Activated CD4-positive, CD25-positive, alpha-beta regulatory T cell treated with anti-CD3 and anti-CD28 coated beads, Interleukin-2, amount 50 U/mL, for 72 hours (primary cell): ENCODE measurements at regions not wholly inside any gene's neighbourhood (a gene's known extent, or its start where the extent isn't known, plus 50 kb on each side); places are given as distances from the start of the nearest gene placed in this dataset.
"Not testable (repeated sequence)": the region's sequence is repeated elsewhere in the genome, so short reads cannot be mapped to it uniquely, and the experiment has no call there.

Experiments
- DNase-seq: peaks from one replicate; pipeline ENCODE4 v3.0.0; 2021

GRCh38 chr7:112930787-112931186 is 140.6 kb upstream of the TMEM168 start:
- DNase-seq: no peak

- no peak for DNase-seq
Measured at GRCh38 chr7:112929421-112929820, 139.2 kb upstream of the TMEM168 start.

GRCh38 chr7:112926018-112926417 is 135.8 kb upstream of the TMEM168 start:
- DNase-seq: no peak

GRCh38 chr7:112922546-112922945 is 132.4 kb upstream of the TMEM168 start:
- DNase-seq: not testable (repeated sequence)

- DNase-seq: not testable (repeated sequence)
Measured at GRCh38 chr7:112916431-112916830, 126.2 kb upstream of the TMEM168 start.

GRCh38 chr7:112908086-112908485 is 117.9 kb upstream of the TMEM168 start:
- no peak for DNase-seq

- no peak for DNase-seq
Measured at GRCh38 chr7:112907658-112908057, 117.5 kb upstream of the TMEM168 start.

- DNase-seq: no peak
Measured at GRCh38 chr7:112905950-112906349, 115.8 kb upstream of the TMEM168 start.

GRCh38 chr7:112905413-112905812 is 115.2 kb upstream of the TMEM168 start:
- no peak for DNase-seq

- DNase-seq: no peak
Measured at GRCh38 chr7:112898432-112899290, 108.5 kb upstream of the TMEM168 start.

GRCh38 chr7:112897839-112898431 is 107.7 kb upstream of the TMEM168 start:
- DNase-seq: no peak

GRCh38 chr7:112896026-112896601 is 105.9 kb upstream of the TMEM168 start:
- no peak for DNase-seq

- no peak for DNase-seq
Measured at GRCh38 chr7:112892263-112892662, 102.1 kb upstream of the TMEM168 start.

- no peak for DNase-seq
Measured at GRCh38 chr7:112891698-112892097, 101.5 kb upstream of the TMEM168 start.

- DNase-seq: no peak
Measured at GRCh38 chr7:112889834-112890438, 99.7 kb upstream of the TMEM168 start.

GRCh38 chr7:112889268-112889667 is 99.1 kb upstream of the TMEM168 start:
- no peak for DNase-seq

GRCh38 chr7:112888781-112889180 is 98.6 kb upstream of the TMEM168 start:
- no peak for DNase-seq

- no peak for DNase-seq
Measured at GRCh38 chr7:112887976-112888375, 97.8 kb upstream of the TMEM168 start.

- DNase-seq: no peak
Measured at GRCh38 chr7:112887337-112887736, 97.1 kb upstream of the TMEM168 start.

- no peak for DNase-seq
Measured at GRCh38 chr7:112886208-112886607, 96.0 kb upstream of the TMEM168 start.

- no peak for DNase-seq
Measured at GRCh38 chr7:112882991-112883390, 92.8 kb upstream of the TMEM168 start.

- DNase-seq: no peak
Measured at GRCh38 chr7:112882511-112882910, 92.3 kb upstream of the TMEM168 start.

- DNase-seq: no peak
Measured at GRCh38 chr7:112882022-112882421, 91.8 kb upstream of the TMEM168 start.
